IMR-90 (cell line): ENCODE measurements at regions not wholly inside any gene's neighbourhood (a gene's known extent, or its start where the extent isn't known, plus 50 kb on each side); places are given as distances from the start of the nearest gene placed in this dataset.

Experiments
- ATAC-seq: fragments of 200-7000 bp; cut with Tn5 transposase; 2 replicates; pipeline ENCODE4 v1.9.1; 2020; ENCODE audit warnings: low read depth, mild to moderate bottlenecking, moderate library complexity
- BruUV-seq: library from RNA; stranded (reverse); fragments of 400-500 nt; replicated peaks from 2 replicates; lab custom pipeline; 2021; lab: Mats Ljungman, UMichigan
- CTCF ChIA-PET: fragments of 300-600 bp; formaldehyde crosslinking; extraction: SDS; loops from one replicate; lab custom pipeline; 2021; ENCODE audit warnings: antibody characterized with exemption; lab: Yijun Ruan, JAX
- POLR2A ChIA-PET: fragments of 300-600 bp; sonication (Branson Sonifier 250); formaldehyde crosslinking; loops from one replicate; lab custom pipeline; 2022; ENCODE audit warnings: antibody characterized with exemption; ENCODE audit not compliant: unreplicated experiment; lab: Charles Lee
- DNase-seq: peaks from one replicate; pipeline ENCODE4 v3.0.0; 2013
- H2AFZ ChIP-seq: replicated peaks from 2 replicates; pipeline ENCODE3; 2013; ENCODE audit warnings: low read length, mild to moderate bottlenecking; ENCODE audit not compliant: poor library complexity
- H2AK5ac ChIP-seq: 2 replicates; pipeline ENCODE4 v1.6.1; 2013; ENCODE audit warnings: low read depth, low read length, inconsistent platforms
- H2AK9ac ChIP-seq: replicated peaks from 2 replicates; pipeline ENCODE3; 2013; ENCODE audit warnings: mild to moderate bottlenecking, low read depth, low read length, moderate library complexity; ENCODE audit not compliant: poor library complexity
- H2BK120ac ChIP-seq: 2 replicates; pipeline ENCODE4 v1.6.1; 2013; ENCODE audit warnings: low read depth, low read length, inconsistent platforms
- H2BK15ac ChIP-seq: 3 replicates; pipeline ENCODE4 v1.6.1; 2013; ENCODE audit warnings: low read depth, low read length, inconsistent platforms
- H2BK20ac ChIP-seq: 2 replicates; pipeline ENCODE4 v1.6.1; 2013; ENCODE audit warnings: low read depth, mild to moderate bottlenecking, inconsistent platforms, low read length, moderate library complexity
- H2BK5ac ChIP-seq: 2 replicates; pipeline ENCODE4 v1.6.1; 2013; ENCODE audit warnings: mild to moderate bottlenecking, low read depth, low read length, inconsistent platforms; ENCODE audit not compliant: poor library complexity, severe bottlenecking
- H3K14ac ChIP-seq: replicated peaks from 2 replicates; pipeline ENCODE4 v1.6.1; 2013; ENCODE audit warnings: low read depth, low read length, inconsistent platforms
- H3K18ac ChIP-seq: 2 replicates; pipeline ENCODE4 v1.6.1; 2013; ENCODE audit warnings: low read depth, low read length, control low read depth
- H3K23ac ChIP-seq: 2 replicates; pipeline ENCODE4 v1.6.1; 2013; ENCODE audit warnings: low read depth, low read length, inconsistent platforms
- H3K27ac ChIP-seq: 2 replicates; pipeline ENCODE4 v1.5.1; 2013; ENCODE audit warnings: mild to moderate bottlenecking, control low read depth, low read length; ENCODE audit not compliant: insufficient read depth
- H3K27me3 ChIP-seq: 2 replicates; pipeline ENCODE4 v1.6.1; 2013; ENCODE audit warnings: low read length; ENCODE audit not compliant: control insufficient read depth, insufficient read depth
- H3K36me3 ChIP-seq: 2 replicates; pipeline ENCODE4 v1.6.1; 2013; ENCODE audit warnings: low read length, mixed read lengths; ENCODE audit not compliant: control insufficient read depth, insufficient read depth
- H3K4ac ChIP-seq: 2 replicates; pipeline ENCODE4 v1.6.1; 2013; ENCODE audit warnings: low read depth, low read length, inconsistent platforms
- H3K4me1 ChIP-seq: 2 replicates; pipeline ENCODE4 v1.6.1; 2013; ENCODE audit warnings: low read length, mixed read lengths; ENCODE audit not compliant: control insufficient read depth, insufficient read depth
- H3K4me2 ChIP-seq: 2 replicates; pipeline ENCODE4 v1.6.1; 2013; ENCODE audit warnings: low read depth, mild to moderate bottlenecking, control low read depth, low read length, moderate library complexity
- H3K4me3 ChIP-seq: 2 replicates; pipeline ENCODE4 v1.5.1; 2013; ENCODE audit warnings: low read depth, mild to moderate bottlenecking, control low read depth, low read length, moderate library complexity; ENCODE audit not compliant: insufficient read depth
- H3K56ac ChIP-seq: 2 replicates; pipeline ENCODE4 v1.6.1; 2013; ENCODE audit warnings: low read length, inconsistent platforms; ENCODE audit not compliant: insufficient read depth; ENCODE audit errors: extremely low read depth
- H3K79me1 ChIP-seq, 2 experiments: 2 replicates each; pipeline ENCODE4 v1.6.1; 2013; ENCODE audit warnings: low read length in 2 of 2, inconsistent platforms in 1 of 2, low read depth in 1 of 2
- H3K9ac ChIP-seq: 2 replicates; pipeline ENCODE4 v1.6.1; 2013; ENCODE audit warnings: low read depth, low read length, control low read depth
- H3K9me1 ChIP-seq: 2 replicates; pipeline ENCODE4 v1.6.1; 2013; ENCODE audit warnings: low read length, inconsistent platforms; ENCODE audit not compliant: insufficient read depth
- H3K9me3 ChIP-seq: 2 replicates; pipeline ENCODE4 v1.6.1; 2013; ENCODE audit warnings: low read length; ENCODE audit not compliant: control insufficient read depth, insufficient read depth
- H4K20me1 ChIP-seq: 2 replicates; pipeline ENCODE4 v1.6.1; 2013; ENCODE audit warnings: low read length, inconsistent platforms; ENCODE audit not compliant: insufficient read depth
- H4K5ac ChIP-seq: 2 replicates; pipeline ENCODE4 v1.6.1; 2013; ENCODE audit warnings: mild to moderate bottlenecking, low read depth, low read length, control low read depth
- H4K8ac ChIP-seq, 2 experiments: 2 replicates each; pipeline ENCODE4 v1.6.1; 2013; ENCODE audit warnings: low read depth in 2 of 2, low read length in 2 of 2, control low read depth in 1 of 2, inconsistent platforms in 1 of 2
- H4K91ac ChIP-seq: 2 replicates; pipeline ENCODE4 v1.6.1; 2013; ENCODE audit warnings: low read depth, low read length, inconsistent platforms; ENCODE audit not compliant: insufficient read depth
- MAFK ChIP-seq: IDR thresholded peaks from 2 replicates; pipeline ENCODE4 v1.6.1; 2012; ENCODE audit warnings: low read depth, low read length, improper control_type of control experiment
- MAZ ChIP-seq: IDR thresholded peaks from 2 replicates; pipeline ENCODE4 v1.6.1; 2012; ENCODE audit warnings: low read depth, mild to moderate bottlenecking, low read length, improper control_type of control experiment, moderate library complexity, borderline replicate concordance
- RCOR1 ChIP-seq: IDR thresholded peaks from 2 replicates; pipeline ENCODE4 v1.6.1; 2012; ENCODE audit warnings: mild to moderate bottlenecking, low read length, improper control_type of control experiment; ENCODE audit not compliant: insufficient replicate concordance
- WGBS, 2 experiments: methylation state at CpG; one replicate each; pipeline versions ENCODE4 v1.1.5 to v1.1.7; 2013; ENCODE audit warnings: missing lambda C conversion rate in 2 of 2; ENCODE audit not compliant: insufficient read length in 1 of 2; ENCODE audit errors: extremely low coverage in 2 of 2; 5-methylcytosine and 5-hydroxymethylcytosine counted together
- dilution Hi-C: fragments of 300-500 bp; cut with HindIII; formaldehyde crosslinking; loops from one replicate; pipeline ENCODE4 v1.14.3; 2018; ENCODE audit warnings: low sequenced_read_pairs; ENCODE audit not compliant: unreplicated experiment
- in situ Hi-C: fragments of 300-500 bp; cut with MboI; formaldehyde crosslinking; loops from 3 replicates; pipeline ENCODE4 v1.14.3; 2019; ENCODE audit warnings: low sequenced_read_pairs, inconsistent platforms, mixed read lengths
- intact Hi-C: fragments of 100-400 bp; cut with micrococcal nuclease; formaldehyde crosslinking; loops from 2 replicates; pipeline ENCODE4 v1.10.0; 2022
- TF ChIP-seq, protein P1 (sequence below): fragments of 150-350 bp; IDR thresholded peaks from 2 replicates; pipeline ENCODE4 v1.6.1; 2017; ENCODE audit warnings: mild to moderate bottlenecking, antibody characterized with exemption, low read length, low read depth

DNA sequence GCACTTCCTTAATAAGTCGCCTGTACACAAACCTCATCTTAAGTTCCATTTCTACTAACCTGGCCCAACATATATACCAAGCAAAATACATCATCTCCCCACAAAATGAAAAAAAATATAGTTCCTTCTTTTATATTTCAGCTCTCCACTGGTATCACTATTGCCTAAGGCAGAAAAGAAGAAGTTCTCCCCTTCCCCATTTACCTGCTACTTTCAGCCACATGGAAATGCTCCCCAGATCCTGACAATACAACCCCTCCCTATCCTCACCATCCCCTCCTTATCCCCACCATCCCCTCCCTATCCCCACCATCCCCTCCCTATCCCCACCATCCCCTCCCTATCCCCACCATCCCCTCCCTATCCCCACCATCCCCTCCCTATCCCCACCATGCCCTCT lies 175.7 kb downstream of the LINC00237 start:
- no peaks in the 10 kb centered on the region for H4K20me1 ChIP-seq
- no peak overlapping the region for H3K27ac ChIP-seq
- intact Hi-C loops: no loop called here
- peaks cover 13% of the 10 kb centered on the region; the same call in 1 of the 2 replicates for H3K9me3 ChIP-seq
- no peak overlapping the region for H2AK9ac ChIP-seq
- no peaks in the 10 kb centered on the region for H3K4me1 ChIP-seq
- H3K4me2 ChIP-seq: no peak overlapping the region
- H3K14ac ChIP-seq: no peak overlapping the region
- TF ChIP-seq RCOR1 (no peak), MAZ (no peak), MAFK (no peak)
- TF ChIP-seq, protein P1, sequence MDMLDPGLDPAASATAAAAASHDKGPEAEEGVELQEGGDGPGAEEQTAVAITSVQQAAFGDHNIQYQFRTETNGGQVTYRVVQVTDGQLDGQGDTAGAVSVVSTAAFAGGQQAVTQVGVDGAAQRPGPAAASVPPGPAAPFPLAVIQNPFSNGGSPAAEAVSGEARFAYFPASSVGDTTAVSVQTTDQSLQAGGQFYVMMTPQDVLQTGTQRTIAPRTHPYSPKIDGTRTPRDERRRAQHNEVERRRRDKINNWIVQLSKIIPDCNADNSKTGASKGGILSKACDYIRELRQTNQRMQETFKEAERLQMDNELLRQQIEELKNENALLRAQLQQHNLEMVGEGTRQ: no peak
- no peaks in the 10 kb centered on the region for H3K36me3 ChIP-seq
- H3K23ac ChIP-seq: no peak overlapping the region
- H4K5ac ChIP-seq: no peak overlapping the region
- dilution Hi-C loops: no loop called here
- H2BK20ac ChIP-seq: no peak overlapping the region
- ChIA-PET POLR2A (no interaction called here), CTCF (no interaction called here)
- no peaks in the 10 kb centered on the region for H3K9me1 ChIP-seq
- no peak overlapping the region for H2BK120ac ChIP-seq
- no peak overlapping the region for H3K4ac ChIP-seq
- H3K79me1 ChIP-seq: no peaks in the 10 kb centered on the region
- H2BK15ac ChIP-seq: no peak overlapping the region
- no peak overlapping the region for H2AK5ac ChIP-seq
- no peak overlapping the region for H3K4me3 ChIP-seq
- H3K9ac ChIP-seq: no peak overlapping the region
- no TSS peak for BruUV-seq
- H4K8ac ChIP-seq: no peak overlapping the region
- 14% methylated on average over 1 of the region's 1 CpG; no CpG with 5 or more reads in 1 of the 2 experiments for WGBS, 2 experiments
- in situ Hi-C loops: no loop called here
- H3K56ac ChIP-seq: no peak overlapping the region
- H2BK5ac ChIP-seq: no peak overlapping the region
- no peaks in the 10 kb centered on the region for H3K27me3 ChIP-seq
- DNase-seq (no peak), ATAC-seq (no peak)
- no peak overlapping the region for H2AFZ ChIP-seq
- H3K18ac ChIP-seq: no peak overlapping the region
- no peak overlapping the region for H4K91ac ChIP-seq
